ENCODE measurements at regions not wholly inside any gene's neighbourhood (a gene's known extent, or its start where the extent isn't known, plus 50 kb on each side); places are given as distances from the start of the nearest gene placed in this dataset.

GRCh38 chr10:126787201-126787600 is 116.7 kb upstream of the C10orf90 start:
- TF ChIP-seq EP300 (IDR thresholded peaks at IDR 0.05) (no peak), CTCF (IDR thresholded peaks at IDR 0.05) (no peak), POLR2AphosphoS5 (IDR thresholded peaks at IDR 0.05) (no peak), POLR2A (IDR thresholded peaks at IDR 0.05) (no peak)
